ENCODE measurements at regions not wholly inside any gene's neighbourhood (a gene's known extent, or its start where the extent isn't known, plus 50 kb on each side); places are given as distances from the start of the nearest gene placed in this dataset.

DNA sequence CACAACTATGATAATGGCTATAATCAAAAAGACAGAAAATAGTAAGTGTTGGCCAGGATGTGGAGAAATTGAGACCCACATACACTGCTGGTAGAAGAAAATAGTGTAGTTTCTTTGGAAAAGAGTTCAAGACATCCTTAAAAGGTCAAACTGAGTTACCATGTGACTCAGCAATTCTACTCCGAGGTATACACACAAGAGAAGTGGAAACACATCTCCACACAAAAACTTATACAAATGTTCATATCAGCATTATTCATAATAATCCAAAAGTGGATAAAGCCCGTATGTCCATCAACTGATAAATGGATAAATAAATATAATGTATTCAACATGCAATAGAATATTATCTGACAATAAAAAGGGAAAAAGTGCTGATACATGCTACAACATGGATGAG, 532.2 kb downstream of the NR2F1-AS1 start:
- no peak for DNase-seq

DNA sequence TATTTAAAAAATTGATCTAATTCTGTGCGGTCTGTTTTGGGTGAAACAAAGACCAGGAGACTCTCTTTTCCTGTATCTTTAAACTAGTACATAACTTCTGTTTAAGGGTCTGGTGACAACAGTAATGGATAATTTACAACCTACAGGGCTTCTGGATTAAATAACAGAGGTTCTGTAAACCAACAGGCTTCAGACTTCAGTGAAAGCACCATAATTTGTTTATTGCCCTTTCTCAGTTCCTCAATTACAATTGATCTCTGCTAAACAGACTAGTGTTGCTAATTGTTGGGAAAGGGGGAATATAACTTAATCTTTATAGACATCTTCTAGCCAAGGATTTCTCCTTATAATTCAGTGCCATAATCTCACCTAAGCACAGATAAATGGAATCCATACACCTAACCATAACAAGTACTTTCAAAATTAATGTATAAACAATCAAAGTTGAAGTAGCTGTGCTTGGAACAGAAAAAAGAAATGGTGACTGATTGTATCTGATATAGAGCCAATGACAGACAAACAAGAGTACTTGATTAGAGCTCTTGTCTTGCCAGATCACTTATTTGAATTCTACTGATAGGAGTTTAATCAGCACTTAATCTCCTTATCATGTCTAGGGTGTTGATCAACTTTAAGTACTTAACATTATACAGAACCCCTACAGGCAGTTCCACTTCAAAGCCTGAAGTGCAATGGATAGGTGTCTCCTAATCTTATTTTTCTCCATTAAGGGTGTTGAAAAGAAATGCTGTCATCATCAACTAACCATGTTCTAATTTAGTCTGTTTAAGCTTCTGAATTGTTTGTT, 536.0 kb downstream of the NR2F1-AS1 start:
- DNase-seq: no peak

DNA sequence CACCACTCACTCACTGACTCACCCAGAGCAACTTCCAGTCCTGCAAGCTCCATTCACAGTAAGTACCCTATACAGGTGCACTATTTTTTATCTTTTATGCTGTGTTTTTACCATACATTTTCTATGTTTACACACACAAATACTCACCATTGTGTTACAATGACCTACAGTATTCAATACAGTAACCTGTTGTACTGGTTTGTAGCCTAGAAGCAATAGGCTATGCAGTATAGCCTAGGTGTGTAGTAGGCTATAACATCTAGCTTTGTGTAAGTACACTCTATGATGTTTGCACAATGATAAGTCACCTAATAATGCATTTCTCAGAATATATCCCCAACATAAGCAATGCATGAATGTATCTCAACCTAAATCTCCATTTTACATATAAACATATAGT, 541.1 kb downstream of the NR2F1-AS1 start:
- no peak for DNase-seq

DNA sequence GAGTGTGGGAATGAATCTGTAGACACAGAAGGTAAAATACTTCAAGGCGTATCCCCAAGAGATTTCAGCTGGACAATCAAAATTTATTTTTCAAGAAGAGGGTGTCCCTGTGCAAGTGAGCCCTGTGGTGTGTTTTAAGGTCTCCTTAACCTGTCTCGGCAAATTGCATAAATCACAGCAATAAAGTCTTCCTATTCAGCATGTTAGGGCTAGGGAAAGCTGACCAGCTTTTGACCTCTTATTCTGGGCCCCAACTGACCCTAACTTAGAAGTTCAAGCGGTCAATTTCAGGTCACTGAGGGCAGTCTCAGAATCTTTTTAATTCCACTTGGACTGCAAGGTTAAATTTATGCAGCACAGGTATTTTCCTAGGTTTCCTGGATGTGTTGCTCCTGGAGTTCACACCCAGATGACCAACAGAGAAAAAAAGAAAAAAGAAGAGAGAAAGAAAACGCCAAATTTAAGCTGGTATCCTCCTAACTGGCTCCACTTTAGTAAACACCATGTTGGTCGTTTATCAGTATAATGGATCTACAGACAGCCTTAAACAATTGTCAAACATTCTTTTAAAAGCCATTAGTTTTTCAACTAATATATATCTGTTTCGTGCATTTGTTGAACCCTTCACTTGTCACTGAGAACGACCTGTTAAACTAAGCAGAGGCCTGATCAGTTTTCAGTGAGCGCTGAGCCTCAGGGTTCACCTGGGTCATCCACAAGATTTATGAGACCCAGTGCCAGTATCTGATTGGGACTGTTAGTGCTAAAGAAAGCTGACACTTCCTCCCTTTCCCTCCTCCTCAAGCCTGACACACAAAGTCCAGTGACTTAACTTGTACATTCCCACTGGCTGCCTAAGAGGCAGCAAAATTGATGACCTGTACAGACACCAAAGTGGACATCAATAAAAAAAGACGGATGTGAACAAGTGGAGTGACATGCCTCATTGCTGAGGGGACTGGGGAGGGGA, 546.1 kb downstream of the NR2F1-AS1 start:
- no peak for DNase-seq

DNA sequence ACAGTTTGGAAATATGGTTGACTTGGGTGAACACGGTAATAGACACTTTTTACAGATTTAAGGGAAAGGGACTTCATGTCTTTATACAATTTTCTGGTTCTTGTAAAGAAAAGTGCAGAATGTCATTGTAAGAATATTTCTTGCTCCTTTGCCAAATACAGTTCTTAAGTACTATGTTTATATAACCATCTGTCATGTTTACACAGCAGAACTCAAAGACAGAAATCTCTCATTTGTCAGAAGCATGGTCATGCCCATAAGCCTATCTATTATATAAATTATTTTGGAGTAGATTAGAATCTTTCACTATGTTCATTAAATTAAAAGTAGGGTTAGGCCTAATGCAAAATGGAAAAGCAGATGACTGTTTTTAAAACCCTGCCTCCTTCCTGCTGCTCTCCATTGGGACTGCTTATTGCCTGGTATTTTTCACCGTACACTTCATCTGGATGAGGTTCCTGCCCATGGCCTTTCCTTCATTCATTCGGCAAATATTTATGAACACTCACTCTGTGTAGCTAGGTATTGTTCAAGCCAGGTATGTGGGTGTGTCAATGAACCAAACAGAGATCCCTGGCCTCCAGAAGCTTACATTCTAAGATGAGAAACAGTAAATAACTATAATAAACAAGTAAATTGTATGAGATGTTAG, 558.1 kb downstream of the NR2F1-AS1 start:
- DNase-seq: no peak

DNA sequence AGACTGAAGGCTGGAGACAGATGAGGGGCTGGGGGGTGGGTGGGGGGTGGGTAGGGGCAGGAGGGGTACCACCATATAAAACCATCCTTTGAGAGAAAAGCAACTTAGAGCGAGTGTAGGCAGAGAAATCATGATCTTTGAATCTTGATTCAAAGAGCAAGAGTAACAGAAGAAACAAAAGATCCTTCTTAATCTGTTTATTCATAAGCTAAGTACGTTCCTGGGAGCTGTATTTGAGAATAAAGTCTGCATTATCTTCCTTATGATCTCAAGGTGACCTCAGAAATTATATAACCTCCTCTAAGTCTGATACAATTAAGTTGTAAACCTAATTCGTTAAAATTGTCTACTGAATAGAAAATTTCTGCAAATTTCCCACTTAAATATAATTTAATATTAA, 558.8 kb downstream of the NR2F1-AS1 start:
- no peak for DNase-seq

DNA sequence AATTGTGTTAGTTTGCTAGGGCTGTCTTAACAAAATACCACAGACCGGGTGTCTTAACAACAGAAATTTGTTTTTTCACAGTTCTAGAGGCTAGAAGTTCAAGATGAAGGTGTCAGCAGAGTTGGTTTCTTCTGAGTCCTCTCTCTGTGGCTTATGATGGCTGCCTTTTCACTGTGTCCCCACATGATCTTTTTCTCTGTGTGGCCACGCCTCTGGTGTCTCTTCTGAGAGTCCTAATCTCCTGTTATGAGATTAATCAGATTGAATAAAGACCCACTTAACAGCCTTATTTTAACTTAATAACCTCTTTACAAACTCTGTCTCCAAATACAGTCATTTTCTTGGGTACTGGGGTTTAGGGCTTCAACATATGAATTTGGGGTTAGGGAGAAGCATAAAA, 561.1 kb downstream of the NR2F1-AS1 start:
- no peak for DNase-seq

DNA sequence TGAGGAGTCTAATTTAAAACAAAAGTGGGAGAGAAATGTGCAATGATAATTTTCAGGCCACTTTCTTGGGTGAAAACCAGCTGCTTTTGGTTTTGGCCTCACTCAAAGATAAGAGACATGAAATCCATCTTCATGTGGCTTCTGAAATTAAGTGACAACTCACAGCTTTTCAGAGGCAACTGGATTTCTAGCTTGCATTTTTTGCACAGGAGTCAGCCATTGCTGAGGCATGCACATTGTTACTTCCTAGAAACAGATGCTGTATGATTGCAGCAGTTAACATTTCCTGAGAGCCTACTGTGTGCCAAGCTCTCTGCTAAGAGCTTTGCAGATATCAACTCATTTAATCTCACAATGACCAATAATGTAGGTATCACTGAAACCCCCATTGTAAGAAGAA, 562.6 kb downstream of the NR2F1-AS1 start:
- DNase-seq: no peak

DNA sequence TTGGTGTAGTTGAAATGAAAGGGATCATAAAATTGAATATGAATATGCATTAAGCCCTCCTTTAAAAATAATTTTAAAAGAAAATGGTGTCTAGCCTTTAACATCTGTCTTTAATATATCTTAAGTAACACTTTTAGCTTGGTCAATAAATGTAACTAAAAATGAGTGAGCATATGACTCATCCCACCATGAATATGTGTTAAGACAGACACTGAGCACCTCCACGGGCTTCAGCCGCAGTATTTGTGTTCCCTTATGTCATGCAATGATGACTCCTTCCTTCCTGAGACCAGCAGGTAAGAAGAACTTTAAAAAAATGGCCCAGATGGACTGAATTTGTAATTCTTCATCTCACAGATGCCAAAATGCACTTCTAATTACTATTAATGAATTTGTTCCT, 563.2 kb downstream of the NR2F1-AS1 start:
- no peak for DNase-seq

DNA sequence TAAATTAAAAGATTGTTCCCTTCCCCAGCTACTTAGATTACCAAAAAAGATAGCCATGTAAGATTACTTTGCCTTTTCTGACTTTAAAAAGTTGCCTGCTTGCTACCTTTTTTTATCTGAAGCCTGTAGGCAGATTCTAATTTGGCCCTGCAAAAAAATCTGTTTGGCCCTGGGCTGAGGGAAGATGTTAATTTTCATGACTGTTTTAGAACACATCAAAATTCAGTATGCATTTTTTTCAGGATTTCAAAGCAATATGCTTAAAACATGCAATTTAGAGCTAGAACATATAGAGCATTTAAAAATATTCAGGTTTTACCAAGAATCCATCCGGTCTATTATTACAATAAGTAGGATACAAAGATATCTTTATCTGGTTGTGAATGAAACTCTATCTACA, 563.6 kb downstream of the NR2F1-AS1 start:
- DNase-seq: no peak

DNA sequence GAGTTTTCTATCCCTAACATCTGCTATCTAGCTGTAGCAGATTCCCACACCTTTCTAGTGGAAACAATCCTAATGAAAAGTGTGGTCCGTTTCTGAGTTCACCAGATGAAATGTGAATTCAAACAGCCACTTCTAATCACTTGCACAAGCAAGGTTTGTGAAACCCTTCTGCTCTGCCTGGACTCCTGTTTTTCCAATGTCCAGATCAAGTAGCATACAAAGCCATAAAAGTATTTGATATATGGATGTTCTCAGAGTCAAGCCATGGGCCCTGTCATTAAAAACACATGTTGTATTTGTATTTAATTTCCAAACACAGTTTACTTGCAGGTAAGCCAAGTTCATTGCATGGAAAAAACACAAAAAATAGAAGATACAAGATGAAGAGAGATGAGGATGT, 570.4 kb downstream of the NR2F1-AS1 start:
- no peak for DNase-seq

DNA sequence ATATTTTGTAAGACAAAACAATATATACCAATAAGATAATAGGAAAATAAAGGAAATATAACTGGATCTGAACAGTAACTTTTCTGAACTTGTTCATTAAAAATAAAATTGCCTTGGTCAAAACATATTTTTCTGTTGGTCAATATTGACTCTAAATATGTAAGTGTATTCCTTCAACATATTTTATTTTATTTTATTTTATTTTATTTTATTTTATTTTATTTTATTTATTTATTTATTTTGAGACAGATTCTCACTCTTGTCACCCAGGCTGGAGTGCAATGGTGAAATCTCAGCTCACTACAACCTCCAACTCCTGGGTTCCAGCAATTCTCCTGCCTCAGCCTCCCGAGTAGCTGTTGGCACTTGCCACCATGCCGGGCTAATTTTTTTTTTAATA, 571.0 kb downstream of the NR2F1-AS1 start:
- no peak for DNase-seq

DNA sequence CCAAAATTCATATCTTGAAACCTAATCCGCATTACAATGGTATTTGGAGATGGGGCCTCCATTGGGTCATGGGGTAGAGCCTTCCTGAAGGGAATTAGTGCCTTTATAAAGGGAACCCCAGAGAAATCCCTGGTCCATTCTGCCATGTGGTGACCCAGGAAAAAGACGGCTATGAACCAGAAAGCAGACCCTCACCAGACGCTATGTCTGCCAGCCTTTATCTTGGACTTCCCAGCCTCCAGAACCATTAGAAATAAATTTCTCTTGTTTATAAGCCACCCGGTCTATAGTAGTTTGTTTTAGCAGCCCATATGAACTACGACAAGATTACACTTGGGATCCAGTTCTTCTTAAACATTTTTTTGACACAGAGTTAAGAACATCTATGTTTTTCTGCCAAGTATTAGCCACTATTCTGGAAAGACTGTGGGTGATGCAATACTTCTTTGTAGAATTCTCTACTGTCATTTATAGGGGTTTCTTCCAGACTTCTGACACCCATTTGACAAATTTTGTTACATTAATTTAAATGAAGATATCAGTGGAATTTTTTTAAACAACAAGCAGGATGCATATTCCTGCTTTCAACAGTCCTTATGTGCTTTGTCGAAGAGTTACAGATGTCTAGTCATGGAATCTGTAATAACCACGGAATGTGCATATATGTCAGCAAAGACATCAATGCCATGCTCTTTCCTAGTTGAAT, 572.4 kb downstream of the NR2F1-AS1 start:
- DNase-seq: no peak

DNA sequence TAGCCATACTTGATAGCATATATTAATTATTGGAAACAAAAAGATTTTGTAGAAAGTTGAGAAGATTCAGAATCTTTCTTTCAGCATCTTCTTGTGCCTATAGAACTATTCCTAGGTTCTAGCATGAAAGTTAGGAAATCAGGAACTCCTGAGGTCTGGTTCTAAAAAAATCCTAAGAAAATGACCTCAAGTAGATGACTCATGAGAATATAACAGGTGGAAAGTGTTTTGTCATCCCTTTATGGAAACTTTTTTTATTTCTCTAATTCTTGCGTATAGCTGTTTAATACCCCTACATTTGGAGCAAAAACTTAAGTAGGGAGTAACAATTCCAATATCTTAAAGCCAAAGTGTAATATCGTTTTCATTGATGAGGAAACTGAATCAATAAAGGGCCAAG, 574.1 kb downstream of the NR2F1-AS1 start:
- DNase-seq: no peak

DNA sequence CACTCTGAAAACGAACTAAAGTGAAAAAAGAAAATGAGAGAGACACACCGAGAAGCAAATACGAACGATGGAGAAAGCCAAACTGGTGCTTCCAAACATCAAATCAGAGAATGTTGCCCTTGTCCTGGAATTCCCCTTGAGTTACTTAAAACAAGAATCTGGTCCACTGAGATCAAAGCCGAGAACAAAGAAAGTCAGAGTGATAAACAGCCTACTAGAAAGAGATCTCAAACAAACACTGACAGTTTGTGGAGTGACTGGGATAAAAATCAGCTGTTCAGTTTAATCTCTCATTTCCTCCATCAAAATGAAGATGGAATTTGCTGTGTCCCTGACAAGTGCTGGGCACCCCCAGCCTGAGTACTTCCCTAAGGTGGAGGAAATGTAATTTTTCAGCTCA, 582.6 kb downstream of the NR2F1-AS1 start:
- no peak for DNase-seq

DNA sequence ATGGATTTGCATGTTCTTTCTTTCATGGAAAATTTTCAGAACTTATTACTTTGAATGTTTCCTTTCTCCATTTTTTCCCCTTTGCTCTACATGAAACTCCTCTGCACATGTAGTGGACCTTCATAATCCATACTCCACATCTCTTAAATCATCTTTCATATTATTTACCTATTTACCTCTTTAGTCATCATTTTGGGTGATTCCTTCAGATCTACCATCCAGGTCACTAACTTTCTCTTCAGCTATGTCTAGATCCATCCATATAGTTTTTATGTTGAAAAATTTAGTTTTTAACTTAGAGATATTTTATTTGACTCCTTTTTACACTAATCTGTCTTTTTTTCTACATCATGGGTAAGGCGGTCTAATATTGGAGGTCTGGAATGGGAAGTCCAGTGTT, 586.6 kb downstream of the NR2F1-AS1 start:
- DNase-seq: no peak

DNA sequence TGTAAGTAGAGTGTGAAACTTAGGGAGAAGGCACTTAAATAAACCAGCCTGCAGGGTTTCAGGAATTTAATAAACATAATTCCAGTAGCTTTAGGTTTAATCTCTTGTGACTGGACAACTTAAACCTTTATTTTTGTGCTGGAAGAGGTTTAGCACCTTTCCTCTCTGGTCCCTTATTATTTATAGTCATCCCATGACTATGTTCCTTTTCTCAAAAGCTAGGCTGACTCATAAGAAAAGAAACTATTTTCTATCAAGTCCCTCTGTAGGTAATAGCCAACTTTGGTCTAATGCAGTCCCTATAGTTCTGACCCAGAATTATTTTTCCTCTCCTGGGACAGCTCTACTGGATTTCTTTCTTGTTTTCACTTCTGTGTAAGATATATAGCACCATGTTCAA, 588.9 kb downstream of the NR2F1-AS1 start:
- no peak for DNase-seq

DNA sequence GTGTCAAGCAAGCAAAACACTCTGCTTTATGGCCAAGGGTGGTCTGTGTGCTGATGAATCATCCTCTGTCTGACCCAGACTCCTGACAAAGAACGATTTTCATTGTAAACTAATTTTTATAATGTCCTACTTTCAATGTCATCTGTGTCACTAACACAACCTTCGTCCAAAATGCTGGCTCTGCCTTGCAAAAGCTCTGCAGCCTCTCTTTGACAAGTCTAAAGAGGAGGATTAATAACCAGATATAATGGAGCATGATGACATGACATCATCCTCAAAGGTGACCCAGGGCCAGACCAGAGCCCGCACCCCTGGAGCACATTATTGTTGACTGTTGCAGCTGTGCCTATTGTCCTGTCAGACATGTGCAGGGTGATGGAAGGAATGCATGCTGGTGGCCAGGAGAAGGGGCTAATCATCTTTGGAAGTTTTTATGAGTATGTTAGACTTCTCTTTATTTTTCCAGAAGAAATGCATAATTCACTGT, 589.4 kb downstream of the NR2F1-AS1 start:
- no peak for DNase-seq

DNA sequence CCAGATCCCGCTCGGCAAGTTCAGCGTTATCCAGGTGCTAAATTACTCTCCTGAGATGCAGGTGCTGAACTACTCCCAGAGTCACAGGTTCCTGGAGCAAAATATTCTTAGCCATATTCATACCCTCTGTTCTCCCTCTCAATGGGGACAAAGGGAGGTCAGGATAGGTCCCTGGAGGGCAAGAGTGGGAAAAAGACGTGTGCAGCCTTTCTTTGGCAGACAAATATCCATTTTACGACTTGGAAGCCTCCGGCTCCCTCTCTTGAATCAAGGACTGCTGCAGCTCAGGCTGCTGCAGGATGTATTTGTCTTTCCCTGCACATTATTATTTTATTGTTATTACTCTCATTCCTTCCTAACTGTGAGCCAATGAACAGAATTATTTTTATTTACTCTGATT, 590.2 kb downstream of the NR2F1-AS1 start:
- DNase-seq: no peak

DNA sequence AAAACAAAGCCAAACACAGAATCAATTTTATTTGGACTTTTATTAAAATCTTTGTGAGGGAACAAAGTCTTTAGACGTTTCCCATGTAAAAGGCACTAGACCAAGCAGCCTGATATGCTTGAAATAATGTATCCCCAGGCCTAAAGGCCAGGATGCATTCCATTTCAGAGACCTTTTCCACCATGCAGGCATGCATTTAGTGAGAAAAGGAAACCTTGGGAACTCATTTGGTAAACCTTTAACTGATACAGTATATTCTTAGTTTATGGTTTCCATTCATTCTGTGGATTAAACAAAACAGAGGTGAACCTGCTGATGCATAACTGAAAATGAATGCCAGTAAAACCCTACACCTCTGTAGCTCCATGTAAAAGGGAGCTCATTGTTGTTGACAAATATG, 600.0 kb downstream of the NR2F1-AS1 start:
- no peak for DNase-seq

DNA sequence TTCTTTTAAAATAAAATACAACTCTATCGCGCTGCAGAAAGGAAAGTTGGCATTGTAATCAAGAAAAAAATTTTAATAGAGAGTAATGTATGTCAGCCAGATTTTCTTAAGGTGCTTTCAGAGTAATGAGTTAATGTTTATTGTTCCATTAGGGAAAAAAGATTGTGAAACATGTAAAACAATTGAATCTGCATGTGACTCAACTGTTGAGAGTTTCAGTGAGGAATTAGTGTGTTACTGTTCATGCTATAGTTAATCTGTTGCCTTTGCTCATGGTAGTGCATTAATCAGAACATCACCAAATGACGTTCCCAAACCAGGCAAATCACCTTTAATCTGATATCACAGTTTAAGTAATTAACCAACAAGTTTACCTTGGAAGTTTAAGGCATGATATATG, 600.5 kb downstream of the NR2F1-AS1 start:
- no peak for DNase-seq

DNA sequence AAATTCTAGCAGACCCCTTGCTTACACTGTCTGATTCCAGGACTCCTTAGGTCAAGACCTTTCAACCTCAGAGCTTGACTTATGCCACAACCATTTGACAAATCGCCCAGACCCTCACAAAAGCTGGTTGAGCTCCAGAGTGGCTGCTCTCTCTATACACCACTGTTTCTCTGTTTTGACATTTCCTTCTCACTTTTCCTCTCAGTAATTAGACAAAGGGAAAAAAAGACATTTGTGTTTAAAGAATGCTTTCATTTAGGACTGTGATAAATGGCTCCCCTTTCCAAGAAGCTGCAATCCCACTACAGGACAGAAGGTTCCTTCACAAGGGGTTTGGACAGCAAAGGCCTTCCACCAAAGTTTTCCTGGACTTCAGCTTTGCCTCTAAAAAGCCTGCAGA, 601.3 kb downstream of the NR2F1-AS1 start:
- no peak for DNase-seq
